GM21381 (cell line): ENCODE measurements at regions not wholly inside any gene's neighbourhood (a gene's known extent, or its start where the extent isn't known, plus 50 kb on each side); places are given as distances from the start of the nearest gene placed in this dataset.
"Not testable (repeated sequence)": the region's sequence is repeated elsewhere in the genome, so short reads cannot be mapped to it uniquely, and the experiment has no call there.

Experiments
- ATAC-seq: cut with Tn5 transposase; IDR thresholded peaks from one replicate; pipeline ENCODE4 v1.9.1; 2021; ENCODE audit warnings: mild to moderate bottlenecking, moderate library complexity; ENCODE audit not compliant: unreplicated experiment

DNA sequence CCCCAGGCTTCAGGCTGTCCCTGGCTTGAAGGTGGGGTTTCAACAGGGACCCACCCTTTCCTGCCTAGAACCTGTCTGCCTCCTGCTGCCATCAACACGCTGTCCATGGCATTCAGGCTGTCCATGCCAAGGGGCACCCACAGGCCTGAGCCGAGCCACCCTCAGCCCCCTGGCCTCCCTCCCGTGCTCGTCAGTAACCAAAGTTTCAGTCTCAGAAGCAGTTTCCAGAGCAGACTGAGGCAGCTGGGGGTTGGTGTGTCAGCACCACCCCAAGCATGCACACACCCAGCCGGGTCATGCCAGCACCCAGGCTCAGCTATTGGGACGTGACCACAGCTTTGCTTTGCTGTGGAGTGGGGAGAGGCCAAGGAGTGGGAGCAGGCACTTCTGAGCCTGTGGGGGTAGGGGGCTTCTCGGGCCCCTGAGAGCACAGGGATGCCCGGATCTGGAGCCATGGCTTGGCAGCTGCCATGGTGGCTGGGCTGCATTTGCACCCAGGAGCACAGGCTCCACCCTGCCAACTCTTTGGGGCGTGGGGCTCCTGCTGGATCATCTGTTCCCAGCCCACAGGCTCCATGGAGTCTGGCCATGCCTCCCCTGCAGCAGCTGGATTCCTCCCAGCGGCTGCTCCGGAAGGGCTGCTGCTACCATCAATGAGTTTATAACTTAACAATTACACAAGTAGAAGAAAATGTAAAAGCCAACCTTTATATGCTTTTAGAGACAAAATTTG lies 314.5 kb upstream of the SEMA3C start:
- ATAC-seq = no peak

DNA sequence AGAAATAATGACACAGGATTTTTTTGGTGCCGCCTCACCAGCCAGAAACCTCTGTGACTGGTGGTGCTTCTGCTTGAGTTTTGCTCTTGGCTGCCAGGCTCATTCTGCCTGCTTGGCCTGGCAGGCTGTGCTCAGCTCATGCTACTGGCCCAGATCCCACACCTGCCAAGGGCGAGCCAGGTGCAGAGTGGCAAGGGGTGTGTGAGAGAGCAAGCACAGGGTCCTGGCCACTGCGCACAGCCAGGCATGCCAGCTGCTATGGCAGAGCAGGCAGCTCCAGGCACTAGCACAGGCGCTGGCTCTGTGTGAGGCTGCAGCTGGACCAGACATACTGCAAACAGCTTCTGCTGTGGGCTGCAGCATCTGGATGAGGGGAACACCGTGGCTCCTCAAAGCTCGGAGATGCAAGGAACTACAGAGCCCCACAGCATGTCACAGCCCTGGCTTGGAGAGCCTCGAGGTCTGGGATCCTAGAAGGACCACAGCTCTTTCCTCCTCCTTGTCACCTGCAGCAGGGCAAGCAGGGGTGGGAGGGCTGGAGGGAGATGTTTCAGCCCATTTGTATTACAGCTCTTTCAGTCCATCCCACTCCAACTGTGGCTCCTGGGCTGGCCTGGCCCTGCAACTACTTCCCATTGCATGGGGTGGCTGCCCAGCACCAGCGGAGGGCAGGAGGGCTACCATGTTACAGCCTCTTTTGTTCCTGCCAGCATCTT lies 313.4 kb upstream of the SEMA3C start:
- no peak for ATAC-seq

DNA sequence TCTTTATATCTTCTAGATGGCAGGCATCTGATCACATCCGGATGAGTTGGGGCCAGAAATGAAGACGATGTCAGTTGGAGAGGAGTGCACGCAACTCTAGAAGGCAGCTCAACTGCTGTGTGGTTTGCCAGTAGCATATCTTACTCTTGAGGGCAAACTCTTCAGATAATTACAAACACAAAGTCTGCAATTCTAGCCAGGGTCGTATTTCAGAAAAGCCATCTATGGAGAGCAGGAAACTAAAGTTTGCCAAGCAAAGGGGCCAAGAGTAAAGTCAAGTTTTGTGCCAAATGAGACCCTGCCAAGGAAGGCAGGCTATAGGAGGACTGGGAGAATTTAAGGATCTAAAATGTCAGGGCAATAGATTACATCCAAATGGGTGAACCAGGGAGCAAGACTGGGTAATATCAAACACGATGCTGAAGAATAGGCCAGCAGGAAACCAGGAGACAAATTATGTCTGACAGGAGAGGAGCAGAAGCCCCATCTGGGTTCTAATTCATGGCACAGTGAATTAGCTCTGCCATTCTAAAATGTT lies 312.5 kb upstream of the SEMA3C start:
- ATAC-seq = no peak

GRCh38 chr7:81226234-81226633 lies 307.4 kb upstream of the SEMA3C start:
- ATAC-seq = no peak

- not testable (repeated sequence) for ATAC-seq
Measured at GRCh38 chr7:81222692-81223091, 303.8 kb upstream of the SEMA3C start.

DNA sequence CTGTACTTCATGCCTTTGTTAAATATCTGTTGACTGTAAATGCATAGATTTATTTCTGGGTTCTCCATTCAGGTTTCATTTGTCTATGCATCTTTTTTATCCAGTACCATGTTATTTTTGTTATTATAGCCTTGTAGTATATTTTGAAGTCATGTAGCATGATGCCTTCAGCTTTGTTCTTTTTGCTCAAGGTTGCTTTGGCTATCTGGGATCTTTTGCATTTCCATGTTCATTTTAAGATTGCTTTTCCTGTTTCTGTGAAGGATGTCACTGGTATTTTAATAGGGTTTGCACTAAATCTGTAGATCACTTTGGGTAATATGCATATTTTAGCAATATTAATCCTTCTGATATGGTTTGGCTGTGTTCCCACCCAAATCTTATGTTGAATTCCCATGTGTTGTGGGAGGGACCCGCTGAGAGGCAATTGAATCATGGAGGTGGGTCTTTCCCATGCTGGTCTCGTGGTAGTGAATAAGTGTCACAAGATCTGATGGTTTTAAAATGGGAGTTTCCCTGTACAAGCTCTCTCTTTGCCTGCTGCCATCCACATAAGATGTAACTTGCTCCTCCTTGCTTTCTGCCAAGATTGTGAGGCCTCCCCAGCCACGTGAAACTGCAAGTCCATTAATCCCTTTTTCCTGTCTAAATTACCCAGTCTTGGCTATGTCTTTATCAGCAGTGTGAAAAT lies 302.8 kb upstream of the SEMA3C start:
- no peak for ATAC-seq

DNA sequence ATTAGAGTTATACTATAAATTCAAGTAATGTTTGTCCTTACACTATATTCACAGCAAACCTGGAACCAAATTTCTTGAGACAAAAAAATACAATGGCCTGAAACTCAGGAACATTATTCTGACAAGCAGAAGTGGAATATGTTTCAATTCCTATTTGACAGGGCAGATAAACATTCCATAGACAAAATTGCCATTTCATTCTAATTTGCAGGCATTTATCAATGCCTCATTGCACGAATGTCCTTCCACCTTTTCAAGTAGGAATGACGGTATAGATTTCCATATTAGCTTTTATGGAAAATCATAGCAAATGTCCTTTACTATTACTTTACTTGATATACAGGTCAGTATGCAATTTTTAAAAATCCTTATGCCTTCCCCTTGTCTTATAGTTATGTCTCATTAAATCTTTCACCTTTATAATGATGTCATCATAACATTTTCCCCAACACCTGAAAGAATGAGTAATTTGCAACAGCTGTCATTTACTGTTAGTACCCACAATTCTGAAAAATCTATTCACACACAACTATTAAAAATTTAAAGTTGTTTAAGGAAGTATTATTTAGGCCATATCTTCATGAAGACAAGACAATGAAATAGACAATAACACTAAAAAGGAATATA lies 299.7 kb upstream of the SEMA3C start:
- no peak for ATAC-seq

DNA sequence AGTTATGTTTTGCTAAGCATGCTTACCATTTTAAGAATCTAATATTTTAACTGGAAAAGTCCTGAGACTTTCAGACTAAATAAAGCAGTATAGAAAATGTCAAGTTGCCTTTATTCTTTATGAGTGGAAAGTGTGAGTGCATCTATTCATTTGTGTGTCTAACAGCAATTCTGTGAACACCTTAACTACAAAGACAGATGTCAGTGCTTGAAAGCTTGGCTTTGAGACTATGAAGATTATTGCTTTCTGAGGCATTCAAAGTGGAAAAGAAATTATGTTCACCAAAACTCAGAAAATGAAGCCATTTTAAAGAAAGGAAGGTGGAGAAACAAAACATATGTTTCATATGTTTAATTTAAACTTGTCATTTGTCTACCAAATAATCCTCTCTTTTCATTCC lies 294.5 kb upstream of the SEMA3C start:
- no peak for ATAC-seq

GRCh38 chr7:81211934-81212320 lies 293.1 kb upstream of the SEMA3C start:
- no peak for ATAC-seq

- ATAC-seq = no peak
Measured at GRCh38 chr7:81211204-81211933, 292.5 kb upstream of the SEMA3C start.

GRCh38 chr7:81210137-81211064 lies 291.6 kb upstream of the SEMA3C start:
- no peak for ATAC-seq

- ATAC-seq = no peak
Measured at GRCh38 chr7:81209059-81209458, 290.2 kb upstream of the SEMA3C start.

GRCh38 chr7:81207801-81208200 lies 288.9 kb upstream of the SEMA3C start:
- no peak for ATAC-seq

DNA sequence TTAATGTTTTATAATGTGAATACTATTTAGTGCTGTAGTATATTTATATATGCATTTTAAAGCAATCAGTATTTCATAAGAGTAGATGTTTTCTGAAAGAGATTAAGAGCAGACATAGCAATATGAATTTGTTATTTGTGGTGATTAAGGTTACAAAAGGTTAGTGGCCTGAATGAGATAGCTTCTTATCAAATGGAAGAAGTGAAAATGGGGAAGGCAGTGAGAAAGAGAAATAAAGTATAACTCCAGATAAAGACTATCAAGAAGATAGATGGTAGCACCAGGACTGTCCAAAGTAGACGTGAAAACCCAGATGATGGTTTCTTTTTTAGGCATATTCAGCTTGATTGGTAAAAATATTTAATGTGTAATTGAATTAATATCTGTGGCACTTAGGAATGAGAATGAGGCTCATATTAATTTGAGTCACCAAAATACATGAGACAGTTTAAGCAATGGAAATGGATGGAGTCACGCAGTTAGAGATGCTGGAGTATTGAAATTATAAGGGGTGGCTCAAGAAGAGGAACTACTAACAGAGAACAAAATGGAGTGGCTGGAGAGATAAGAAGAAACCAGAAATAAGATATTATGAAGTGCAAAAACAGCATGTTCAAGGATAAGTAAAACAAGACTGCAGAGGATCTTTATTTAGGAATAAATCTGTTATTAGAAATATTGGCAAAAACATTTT lies 288.0 kb upstream of the SEMA3C start:
- no peak for ATAC-seq

DNA sequence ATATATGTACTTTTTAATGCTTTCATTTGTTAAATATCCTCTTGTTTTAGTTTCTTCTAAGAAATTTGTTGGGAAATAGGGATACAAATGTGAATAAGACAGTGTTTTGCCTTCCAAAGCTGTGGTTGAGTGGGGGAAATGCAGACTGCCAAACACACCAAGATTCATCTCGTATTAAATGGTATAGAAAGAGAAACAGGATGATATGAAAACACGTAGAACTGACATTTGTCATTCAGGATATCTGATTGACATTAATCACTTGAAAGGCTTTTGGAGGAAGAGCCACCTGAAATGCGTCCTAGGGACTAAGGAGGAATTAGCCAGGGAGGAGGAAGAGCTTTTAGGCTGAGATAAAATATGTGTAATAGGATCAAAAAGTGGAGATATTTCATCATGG lies 287.4 kb upstream of the SEMA3C start:
- ATAC-seq = no peak

GRCh38 chr7:81201188-81201587 lies 282.3 kb upstream of the SEMA3C start:
- ATAC-seq = no peak

DNA sequence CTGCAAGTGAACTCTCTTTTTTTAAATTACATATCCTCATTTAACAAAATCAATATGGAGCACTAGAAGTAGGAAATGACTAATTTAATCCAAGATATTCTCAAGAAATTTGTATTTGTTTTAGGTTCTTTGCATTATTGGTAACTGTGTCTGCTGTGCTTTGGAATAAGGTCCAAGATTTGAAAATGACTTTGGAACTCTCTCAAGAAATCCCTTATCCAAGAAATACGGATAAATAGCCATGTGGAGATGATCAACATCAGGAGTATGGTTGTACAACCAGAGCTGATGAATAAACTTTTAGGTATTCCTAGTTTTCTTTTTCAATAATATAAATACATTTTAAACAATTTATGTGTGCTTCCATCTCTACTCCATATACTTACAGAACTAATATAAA lies 279.9 kb upstream of the SEMA3C start:
- ATAC-seq = no peak

DNA sequence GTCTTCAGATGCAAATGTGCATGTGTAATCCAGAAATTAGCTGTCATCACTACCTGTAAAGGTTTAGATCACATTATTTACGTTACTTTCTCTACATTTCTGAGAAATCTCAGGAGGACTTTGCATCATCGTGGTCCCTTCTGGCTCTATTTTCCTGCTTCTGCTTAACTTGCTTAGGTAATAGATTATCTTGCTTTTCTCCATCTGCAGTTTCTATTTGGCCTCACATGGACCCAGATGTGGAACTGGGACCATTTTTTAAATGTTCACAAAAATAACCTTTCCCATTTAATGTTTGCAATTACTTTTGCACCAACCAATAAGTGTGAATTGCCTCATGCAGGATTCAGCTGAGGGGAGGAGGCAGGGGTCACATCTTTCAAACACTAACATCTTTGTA lies 278.4 kb upstream of the SEMA3C start:
- no peak for ATAC-seq

GRCh38 chr7:81195033-81195432 lies 276.2 kb upstream of the SEMA3C start:
- ATAC-seq = no peak
